Breast epithelium (tissue), 3 donors: ENCODE measurements at regions not wholly inside any gene's neighbourhood (a gene's known extent, or its start where the extent isn't known, plus 50 kb on each side); places are given as distances from the start of the nearest gene placed in this dataset.

ENCODE experiments used
- POLR2A ChIP-seq: fragments of 450-650 bp; IDR thresholded peaks from one replicate; pipeline ENCODE4 v1.6.1; 2016; ENCODE audit warnings: antibody characterized with exemption, mild to moderate bottlenecking, moderate library complexity
- POLR2AphosphoS5 ChIP-seq, 3 donors: sonication (generic); formaldehyde crosslinking; IDR thresholded peaks; one replicate each; pipeline ENCODE4 v1.6.1; 2017; ENCODE audit warnings: antibody characterized with exemption in 3 of 3
- TF ChIP-seq, protein P1 (sequence below), 3 donors: fragments of 450-650 bp; IDR thresholded peaks; one replicate each; pipeline ENCODE4 v1.5.1; 2016 to 2017; ENCODE audit warnings: antibody characterized with exemption in 3 of 3, mild to moderate bottlenecking in 3 of 3, moderate library complexity in 3 of 3

DNA sequence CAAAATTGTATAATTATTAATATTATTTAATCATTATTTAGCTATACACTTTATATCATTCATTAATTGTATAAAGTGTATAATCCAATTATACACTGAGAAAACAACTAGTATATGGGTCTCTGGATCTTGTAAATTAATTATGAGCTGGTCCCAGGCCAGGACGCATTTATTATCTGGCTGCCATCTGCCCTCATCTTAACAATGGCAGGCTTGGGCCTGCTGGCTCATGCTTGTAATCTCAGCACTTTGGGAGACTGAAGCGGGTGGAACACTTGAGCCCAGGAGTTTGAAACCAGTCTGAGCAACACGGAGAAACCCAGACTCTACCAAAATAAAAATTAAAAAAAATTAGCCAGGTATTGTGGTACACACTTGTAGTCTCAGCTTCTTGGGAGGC is 502.2 kb upstream of the NRXN1 start:
- TF ChIP-seq, protein P1, sequence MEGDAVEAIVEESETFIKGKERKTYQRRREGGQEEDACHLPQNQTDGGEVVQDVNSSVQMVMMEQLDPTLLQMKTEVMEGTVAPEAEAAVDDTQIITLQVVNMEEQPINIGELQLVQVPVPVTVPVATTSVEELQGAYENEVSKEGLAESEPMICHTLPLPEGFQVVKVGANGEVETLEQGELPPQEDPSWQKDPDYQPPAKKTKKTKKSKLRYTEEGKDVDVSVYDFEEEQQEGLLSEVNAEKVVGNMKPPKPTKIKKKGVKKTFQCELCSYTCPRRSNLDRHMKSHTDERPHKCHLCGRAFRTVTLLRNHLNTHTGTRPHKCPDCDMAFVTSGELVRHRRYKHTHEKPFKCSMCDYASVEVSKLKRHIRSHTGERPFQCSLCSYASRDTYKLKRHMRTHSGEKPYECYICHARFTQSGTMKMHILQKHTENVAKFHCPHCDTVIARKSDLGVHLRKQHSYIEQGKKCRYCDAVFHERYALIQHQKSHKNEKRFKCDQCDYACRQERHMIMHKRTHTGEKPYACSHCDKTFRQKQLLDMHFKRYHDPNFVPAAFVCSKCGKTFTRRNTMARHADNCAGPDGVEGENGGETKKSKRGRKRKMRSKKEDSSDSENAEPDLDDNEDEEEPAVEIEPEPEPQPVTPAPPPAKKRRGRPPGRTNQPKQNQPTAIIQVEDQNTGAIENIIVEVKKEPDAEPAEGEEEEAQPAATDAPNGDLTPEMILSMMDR (IDR thresholded peaks at IDR 0.05), result no peak
- TF ChIP-seq POLR2A, result no peak
- no peak for TF ChIP-seq POLR2AphosphoS5 (IDR thresholded peaks at IDR 0.05)
